IPS-NIHi11 (cell line): ENCODE measurements at regions not wholly inside any gene's neighbourhood (a gene's known extent, or its start where the extent isn't known, plus 50 kb on each side); places are given as distances from the start of the nearest gene placed in this dataset.
"Not testable (repeated sequence)": the region's sequence is repeated elsewhere in the genome, so short reads cannot be mapped to it uniquely, and the experiment has no call there.

ENCODE experiments used
- DNase-seq: peaks from one replicate; pipeline ENCODE4 v3.0.0; 2012; ENCODE audit warnings: mixed read lengths, low spot score

DNA sequence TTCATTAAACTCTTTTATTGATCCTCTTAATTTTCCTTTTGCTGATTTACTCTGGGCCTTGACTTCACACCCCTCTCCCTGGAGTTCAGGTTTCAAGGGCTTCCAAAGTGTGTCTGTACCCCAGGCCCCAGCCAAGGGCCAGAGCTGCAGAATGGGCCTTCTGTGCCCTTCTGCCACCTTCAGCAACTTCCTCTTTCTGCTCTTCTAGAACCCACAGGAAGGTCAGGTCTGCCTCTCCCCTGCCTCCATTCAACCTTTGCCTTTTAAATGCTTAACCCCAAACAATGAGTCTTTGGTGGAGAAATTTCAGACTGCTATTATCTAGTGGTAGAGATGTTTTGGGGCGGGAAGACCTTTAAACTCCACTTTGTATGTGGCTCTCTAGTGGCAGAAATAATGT, 63.1 kb downstream of the TSN start:
- DNase-seq, result no peak

DNA sequence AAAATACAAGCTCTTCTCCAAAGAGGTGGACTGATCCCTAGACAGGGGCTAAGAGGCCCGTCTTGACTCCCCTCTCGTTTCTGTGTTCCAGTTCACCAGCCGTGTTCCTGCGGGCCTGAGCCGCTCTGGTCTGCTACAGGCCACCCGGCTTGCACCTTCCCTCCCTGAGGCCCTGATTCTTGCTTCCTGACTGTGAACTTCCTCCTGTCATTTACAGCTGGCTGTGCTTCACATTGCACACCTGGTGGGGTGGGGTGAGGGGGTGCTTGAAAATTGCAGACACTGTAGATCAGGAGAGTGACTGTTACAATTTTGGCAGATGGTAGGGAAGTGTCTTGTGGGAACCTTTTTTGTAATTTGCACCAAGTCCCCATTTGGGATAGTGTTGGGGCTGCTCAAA, 64.4 kb downstream of the TSN start:
- DNase-seq, result no peak

DNA sequence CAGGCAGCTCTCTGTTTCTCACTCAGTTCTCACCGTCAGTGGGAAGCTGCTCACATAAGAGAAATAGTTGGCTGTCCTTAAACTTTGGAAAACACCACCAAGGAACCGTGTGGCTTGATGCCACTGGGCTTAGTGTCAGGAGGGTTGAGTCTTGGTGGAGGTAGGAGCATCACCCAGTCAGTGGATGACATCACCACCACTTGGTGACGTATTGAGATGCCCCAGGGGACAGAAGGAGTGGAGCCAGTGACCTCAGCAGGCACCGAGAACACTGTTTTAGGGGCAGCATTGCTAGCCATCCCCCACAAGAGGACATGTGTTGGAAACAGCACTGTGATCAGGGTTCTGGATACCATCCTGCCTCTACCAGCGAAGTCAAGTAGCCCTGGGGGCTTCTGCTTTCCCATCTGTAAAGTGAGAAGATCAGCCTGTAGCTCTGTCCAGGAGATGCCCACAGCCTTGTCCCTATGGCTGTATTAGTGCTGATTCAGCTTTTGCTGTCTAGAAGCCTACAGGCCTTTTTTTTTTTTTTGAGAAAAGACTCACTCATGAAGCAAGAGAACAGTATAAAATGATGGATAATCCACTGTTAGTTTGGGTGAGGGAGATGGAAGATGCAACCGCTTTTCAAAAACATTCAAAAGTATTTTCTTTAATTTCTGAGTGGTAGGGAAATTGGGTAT, 66.2 kb downstream of the TSN start:
- no peak for DNase-seq

DNA sequence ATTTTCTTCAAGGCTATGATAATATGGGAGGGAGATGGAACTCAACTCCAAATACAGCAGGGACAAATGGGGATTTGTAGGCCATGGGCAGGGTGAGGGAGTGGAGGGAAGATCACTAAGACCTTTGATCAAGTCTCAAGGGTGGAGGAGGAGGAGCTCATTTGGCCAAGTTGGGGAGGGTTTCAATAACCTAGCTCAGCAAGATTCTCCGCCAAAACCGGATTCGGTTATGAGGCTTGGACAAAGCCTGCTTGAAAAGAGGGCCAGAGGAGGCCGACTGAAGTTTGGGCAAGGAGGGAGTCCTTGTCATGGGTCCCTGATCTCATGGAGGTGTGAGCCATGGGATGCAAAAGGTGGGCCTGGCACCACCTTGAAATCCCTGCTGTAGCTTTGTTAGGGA, 68.8 kb downstream of the TSN start:
- no peak for DNase-seq

DNA sequence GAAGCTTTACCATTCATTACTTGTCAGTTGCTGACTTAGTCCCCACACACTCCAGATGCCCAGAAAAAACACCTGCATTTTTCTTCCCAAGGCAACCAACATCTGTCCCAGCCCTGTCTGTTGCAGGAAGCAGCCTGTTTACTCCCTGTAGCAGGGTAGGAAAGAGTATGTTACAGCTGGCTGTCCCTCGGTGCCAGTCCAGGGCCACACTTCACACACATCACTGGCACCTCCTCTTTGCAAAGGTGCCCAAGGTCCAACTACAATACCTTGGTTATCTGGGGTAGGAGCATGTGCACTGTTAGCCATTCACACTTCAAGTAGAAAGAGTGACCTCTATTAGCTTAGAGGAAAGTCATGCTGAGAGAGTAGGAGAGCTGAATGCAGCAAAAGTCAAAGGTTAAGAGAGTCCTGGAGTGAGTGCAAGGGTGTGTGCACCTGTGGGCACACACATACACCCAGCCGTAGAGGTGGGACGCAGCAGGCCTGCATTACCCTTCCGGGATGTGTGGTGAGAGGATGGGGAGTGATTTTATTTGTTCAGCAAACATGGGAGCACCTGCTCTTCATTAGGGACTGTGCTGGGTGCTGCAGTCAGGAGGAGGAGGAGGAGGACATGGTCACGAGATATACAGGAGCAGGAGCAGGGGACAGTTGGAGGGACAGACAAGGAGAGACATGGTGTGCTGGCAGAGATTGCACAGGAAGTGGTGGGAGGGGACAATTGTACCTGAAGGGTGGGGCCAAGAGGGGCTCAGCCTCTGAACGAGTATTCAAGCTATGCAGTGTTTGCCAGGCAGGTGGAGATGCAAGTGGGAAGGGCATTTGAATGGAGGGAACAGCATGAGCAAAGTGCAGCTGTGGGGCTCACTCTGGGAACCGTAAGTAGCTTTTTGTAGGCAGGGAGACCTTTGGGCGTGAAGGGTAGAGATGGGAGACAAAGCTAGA, 69.8 kb downstream of the TSN start:
- DNase-seq, result no peak

DNA sequence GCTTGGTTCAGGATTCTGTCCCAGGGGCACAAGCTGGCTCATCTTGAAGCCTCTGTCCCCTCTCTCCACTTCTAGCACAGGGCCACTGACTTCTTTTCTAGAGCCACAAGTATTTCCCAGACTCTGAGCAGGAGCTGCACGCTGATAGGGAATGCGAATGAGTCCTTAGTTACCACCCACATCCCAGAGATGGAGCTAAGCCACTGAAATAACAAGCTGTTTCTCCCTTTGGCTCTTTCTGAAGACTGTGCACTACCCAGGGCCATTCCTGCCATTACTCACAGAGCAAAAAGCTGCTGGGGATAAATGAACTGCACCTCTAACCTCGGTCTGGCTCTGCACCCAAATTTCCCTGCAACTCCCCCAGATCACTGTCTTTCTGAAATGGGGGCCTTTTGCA, 70.6 kb downstream of the TSN start:
- DNase-seq, result no peak

DNA sequence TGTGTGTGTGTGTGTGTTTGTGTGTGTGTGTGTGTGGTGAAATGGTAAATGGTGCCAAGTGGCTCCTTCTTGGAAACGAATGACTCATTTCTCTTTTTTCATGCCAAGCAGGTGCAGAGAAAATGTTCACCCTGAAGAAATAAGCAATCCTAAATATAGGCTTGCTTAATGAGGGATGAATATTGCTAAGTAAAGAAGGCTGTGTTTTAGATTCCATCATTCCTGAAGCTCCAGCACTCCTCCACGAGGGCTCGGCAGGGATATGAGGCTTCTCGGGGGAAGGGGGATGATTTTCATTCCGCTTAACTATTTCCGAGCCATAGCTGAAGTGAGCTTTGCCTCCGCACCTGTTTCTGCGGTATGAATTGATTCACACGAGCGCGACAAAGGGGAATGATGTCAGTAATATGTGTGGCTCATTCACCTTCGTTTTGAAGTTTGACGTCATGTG, 72.9 kb downstream of the TSN start:
- no peak for DNase-seq

DNA sequence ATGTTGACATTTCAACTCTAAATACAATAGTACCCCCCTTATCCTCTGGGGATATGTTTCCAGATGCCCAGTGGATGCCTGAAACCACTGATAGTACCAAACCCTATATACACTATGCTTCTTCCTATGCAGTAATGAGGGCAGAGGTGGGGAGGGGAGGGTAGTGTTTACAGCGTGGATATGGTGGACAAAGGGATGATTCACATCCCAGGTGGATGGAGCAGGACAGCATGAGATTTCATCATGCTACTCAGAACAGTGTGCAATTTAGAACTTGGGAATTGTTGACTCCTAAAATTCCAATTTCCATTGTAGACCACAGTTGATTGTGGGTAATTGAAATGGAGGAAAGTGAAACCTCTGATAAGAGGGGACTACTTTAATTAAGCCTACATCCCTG, 75.4 kb downstream of the TSN start:
- no peak for DNase-seq

DNA sequence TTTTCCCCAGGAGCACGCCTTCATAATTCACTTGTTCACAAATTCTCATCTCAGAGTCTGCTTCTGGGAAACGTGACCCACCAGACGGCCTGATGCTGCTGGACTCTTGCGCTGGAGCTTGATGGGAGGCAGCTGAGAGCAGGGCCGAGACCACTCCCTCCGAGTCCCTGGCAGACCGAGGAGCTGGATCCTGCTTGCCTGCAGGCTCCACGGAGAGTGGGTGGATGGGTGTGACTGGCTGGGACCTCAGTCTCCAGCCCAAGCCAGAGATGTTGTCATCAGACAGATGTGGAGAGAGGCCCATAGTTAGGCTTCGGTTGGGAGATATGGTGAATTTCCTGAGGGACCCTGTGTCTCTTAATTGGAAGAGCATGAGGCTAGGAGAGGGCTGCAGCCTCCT, 76.4 kb downstream of the TSN start:
- no peak for DNase-seq

DNA sequence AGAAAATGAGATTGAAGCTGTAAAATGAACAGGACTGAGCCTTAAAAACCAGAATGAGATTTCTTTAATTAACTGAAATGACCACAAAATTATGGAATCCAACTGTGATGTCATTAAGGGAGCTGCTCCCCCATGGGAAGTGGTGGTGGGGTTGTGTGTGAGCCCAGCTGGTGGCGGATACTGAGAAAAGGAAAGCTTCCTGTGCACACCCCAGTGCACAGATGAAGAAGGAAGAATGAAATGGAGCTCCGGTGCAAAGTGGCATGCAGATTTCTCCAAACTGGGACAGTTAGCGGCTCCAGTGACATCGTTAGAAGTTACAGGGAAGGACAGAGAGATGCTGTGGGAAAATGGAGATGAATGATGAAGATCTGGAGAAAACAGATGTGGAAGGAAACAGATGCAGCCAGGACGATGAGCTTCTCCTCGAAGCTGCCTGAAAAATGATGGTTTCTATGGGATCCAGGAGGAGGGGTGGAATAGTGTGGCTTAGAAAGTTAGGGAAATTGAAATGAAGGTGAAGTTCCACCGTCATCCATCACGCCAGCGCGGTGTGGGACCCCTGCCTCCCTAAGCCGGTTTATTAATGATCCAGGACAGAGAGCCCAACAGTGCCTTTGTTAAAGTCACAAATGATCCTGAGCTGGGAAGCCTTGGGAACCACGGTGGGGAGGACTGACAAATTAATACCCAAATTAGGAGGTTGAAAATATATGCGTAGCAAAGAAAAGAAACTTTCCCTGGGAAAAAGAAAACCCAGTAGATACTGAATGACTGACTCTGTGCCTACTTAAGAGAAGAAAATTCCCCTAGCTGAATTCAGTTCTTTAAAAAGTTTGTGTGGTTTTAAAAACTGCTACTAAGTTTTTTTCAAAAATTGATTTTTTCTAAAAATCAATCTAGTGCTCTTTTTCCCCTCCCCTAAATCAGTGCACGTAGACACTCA, 77.2 kb downstream of the TSN start:
- no peak for DNase-seq

DNA sequence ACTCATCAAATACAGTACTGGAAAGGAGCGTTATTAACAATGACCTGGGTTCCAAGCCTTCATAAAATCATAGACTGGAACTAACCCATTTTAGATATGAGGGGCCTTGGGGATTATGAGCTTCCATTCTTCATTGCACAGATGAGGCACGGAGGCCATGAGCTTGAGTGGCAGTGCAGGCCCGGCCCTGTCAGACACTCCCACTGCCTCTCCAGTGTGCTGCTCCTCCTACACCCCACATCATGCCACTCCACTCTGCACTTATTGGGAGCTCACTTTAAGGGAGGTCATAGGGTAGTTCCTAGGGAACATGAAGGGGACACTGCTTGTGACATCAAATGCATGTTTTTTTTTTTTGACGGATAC, 77.9 kb downstream of the TSN start:
- DNase-seq, result no peak

DNA sequence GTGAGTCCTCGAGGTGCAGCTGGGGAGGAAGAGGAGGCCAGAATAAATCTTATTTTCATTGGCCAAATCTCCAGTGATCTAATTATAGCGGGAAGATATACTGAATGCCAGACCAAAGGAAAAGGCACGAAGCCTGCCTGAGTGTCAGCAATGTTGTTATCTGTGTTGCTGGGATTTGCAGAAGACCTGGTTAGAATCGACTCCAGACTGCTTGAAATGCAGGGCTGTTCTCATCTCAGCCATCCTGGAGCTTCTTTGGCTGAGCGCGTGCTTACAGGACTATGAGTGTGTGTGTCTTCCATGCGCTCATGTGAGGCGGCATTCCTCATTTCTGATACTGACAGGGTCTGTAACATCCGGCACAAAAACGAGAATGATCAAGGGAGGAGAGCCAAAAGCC, 81.2 kb downstream of the TSN start:
- no peak for DNase-seq

DNA sequence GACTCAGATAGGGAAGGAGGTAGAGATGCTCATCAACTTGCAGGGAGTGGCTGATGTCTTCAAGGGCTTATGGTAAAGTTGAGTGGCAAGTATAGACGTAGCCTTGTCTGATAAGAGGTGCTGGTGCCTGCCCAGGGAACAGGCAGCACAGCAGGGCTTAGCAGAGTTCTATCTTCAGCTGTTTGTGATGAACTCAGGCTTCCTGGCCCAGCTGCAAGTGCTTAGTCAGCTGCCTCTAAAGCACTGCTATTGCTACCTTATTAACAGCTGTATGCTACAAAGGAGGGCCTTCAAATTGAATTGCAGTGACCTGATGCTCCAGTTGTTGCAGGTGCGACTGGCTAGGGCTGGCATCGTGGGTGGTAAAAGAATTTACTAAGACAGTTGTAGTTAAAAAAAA, 82.1 kb downstream of the TSN start:
- no peak for DNase-seq

DNA sequence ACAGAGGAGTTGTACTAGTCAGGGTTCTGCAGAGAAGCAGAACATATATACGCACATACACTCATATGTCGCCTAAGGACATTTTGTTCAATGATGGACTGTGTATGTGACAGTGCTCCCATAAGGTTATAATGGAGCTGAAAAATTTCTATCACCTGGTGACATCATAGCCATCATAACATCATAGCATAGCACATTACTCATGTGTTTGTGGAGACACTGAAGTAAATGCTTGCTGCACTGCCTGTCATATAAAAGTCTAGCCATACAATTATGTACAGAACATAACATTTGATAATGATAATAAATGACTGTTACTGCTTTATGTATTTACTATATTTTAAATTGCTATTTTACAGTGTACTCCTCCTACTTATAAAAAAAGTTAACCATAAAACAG, 83.1 kb downstream of the TSN start:
- no peak for DNase-seq

DNA sequence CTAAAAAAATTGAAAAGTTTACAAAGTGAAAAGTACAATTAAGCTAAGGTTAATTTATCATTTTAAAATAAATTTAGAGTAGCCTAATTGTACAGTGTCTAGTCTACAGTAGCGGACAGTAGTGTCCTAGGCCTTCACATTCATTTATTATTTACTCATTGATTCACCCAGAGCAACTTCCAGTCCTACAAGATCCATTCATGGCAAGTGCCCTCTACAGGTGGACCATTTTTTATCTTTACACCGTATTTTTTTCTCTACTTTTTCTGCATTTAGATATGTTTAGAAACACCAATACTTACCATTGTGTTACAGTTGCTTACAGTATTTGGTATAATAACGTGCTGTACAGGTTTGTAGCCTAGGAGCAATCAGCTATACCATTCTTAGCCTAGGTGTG, 84.1 kb downstream of the TSN start:
- no peak for DNase-seq

DNA sequence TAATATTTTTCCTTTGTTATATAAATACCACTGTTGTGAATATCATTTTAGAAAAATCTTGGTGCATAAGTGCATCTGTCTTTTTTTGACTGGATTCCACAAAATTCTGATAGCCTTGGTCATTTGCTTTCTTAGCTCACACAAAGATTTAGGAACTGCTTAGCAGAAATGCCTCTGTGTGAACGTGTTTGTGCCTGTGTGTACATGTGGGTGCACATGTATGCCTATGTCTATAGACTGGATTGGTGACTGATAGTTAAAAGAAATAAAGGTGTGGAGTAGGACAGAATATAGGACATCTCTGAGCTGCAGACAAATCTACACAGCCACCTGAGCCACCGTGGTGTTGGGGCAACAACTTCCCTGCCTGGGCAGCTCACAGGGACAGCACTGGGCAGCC, 93.8 kb downstream of the TSN start:
- DNase-seq, result no peak

DNA sequence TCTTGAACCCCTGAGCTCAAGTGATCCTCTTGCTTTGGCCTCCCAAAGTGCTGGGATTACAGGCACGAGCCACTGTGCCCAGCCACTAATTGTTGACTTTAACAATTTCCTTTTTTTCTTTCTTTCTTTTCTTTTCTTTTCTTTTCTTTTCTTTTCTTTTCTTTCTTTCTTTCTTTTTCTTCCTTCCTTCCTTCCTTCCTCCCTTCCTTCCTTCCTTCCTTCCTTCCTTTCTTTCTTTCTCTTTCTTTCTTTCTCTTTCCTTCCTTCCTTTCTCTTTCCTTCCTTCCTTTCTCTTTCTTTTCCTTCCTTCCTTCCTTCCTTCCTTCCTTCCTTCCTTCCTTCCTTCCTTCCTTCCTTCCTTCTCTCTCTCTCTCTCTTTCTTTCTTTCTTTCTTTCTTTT, 97.7 kb downstream of the TSN start:
- not testable (repeated sequence) for DNase-seq

DNA sequence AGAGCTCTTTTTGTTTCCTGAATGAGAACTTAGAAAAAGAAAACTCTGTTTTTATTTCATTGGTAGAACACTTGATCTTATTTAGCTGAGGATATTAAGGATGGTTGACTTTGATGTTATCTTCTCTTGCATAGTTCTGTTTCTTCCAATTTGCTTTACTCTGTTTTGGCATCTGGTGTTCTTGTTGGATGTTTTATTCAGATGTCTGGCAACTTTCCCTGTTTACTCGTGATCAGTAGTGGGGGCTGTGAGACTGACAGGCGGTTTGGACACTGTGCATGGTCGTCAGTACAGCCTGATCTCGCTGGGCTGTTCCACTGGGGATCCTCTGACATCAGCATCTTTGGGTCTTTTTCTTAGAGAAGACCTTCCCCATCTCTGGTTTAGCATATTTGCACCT, 100.1 kb downstream of the TSN start:
- no peak for DNase-seq

DNA sequence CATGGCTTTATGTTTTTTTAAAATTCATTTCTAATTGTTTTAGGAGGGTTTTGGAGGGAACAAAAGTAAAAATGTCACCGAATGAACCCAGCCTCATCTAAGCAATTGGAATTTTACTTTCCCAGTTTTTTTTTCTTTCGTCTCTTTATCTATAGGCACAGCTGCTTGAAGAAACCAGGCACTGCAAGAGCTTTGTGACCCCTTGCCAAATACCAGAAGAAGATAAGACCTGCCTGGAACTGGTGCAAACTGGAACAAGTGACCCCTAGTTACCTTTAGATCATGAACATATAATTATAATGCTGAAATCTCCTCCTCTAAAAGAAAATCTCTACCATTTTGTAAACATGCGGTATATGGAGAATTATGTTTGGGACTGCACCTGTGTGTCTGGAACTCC, 100.9 kb downstream of the TSN start:
- DNase-seq, result no peak

DNA sequence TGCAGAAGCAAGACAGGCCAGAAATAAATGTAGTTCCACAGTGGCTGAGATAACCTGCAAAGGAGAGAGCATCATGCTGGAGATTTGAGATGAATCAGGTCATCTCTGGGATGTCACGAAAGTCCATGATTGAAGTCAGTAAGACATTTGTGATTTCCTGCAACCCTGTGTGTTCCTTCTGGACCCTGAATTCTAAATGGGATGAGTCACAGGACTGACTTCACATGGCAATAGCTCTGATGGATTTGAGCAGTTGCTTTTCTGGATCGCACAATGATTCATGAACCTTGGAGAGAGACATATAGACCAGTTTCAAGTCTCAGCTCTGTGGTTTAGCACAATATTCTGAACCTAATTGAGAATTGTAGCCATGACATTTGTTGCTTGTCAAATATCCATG, 102.9 kb downstream of the TSN start:
- DNase-seq, result no peak

DNA sequence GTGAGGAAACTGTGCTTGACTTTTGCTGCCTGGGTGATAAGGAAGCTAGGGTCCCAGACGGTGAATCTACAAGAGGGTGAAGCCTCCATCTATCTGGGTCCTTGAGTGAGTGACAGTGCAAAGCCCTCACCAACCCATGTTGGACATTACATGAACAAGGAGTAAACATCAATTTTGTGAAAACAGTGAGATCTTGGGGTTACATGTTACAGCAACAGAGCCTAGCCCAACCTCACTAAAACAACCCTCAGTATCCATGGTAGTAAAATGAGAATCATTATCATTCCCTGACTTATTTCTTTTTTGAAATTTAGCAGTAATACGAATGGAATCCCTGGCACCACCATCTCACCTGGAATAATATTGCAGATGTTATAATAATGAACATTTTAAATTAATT, 103.4 kb downstream of the TSN start:
- no peak for DNase-seq

DNA sequence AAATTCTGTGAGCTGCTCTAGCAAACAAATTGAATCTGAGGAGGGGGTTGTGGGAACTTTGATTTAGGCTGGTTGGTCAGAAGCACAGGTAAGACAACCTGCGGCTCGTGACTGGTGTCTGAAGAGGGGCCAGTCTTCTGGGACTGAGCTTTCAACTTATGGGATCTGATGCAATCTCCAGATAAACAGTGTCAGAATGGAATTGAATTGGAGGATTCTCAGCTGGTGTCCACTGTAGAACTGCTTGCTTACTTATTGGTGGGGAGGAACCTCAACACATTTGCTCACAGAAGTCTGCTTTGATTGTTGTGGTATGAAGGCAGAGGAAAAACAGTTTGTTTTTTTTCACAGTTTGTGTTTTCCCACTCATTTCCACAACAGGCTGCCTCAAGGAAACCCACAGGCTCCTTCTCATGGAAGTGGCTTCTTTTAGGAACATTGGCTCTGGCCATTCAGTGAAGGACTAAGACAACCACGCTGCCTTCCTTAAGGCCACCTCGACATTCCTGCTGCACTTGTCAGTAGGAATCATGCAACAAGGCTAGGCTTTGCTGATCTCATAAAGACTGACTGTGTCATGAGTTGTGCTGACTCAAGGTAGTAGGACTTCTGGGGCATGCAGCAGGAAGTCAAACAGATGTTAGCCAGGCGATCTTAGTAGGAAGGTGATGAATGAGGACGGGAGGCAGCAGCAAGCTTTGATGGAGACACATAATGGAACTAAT, 104.7 kb downstream of the TSN start:
- no peak for DNase-seq
